ENCODE measurements at regions not wholly inside any gene's neighbourhood (a gene's known extent, or its start where the extent isn't known, plus 50 kb on each side); places are given as distances from the start of the nearest gene placed in this dataset.

DNA sequence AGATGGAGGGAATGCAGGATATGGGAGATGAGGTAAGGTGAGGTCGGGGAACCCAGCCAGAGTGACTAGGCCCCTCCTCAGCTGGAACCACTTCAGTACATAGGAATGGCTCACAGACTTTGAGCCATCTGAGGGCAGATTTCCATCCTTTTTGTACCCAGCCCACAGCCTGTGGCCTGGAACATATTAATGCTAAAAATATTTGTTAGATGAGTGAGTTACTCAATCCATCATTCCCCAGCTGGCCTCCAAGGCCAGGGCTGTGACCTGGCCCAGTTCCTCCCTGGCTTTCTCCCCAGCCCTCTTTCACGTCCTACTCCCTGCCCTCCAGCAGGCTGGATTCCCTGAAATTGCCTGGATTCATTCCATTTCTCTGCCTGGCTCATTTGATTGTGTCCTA, 57.2 kb upstream of the PRDM11 start:
- TF ChIP-seq CTCF (IDR thresholded peaks at IDR 0.05) (no peak), POLR2A (IDR thresholded peaks at IDR 0.05) (no peak)

Data from ovary (tissue), 3 donors.